ENCODE measurements at regions not wholly inside any gene's neighbourhood (a gene's known extent, or its start where the extent isn't known, plus 50 kb on each side); places are given as distances from the start of the nearest gene placed in this dataset.

DNA sequence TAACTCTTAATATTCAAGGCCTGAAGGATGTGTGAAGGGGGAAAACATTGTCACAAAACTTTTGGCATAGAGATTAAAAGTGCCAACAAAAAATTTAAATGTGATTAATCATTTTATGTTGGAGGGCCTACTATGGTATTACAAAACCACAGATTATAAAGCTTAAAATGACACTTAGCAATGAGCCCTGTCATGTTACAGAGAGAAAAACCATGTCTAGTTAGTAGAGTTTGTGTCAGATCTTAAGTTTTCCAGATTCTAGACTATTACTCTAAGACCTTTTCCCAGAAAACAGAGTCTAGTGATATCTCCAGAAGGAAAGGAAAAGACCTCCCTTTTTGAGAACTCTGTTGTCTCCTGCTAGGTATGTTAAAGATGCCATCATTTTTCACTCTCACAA, 239.1 kb upstream of the DKK2 start:
- TF ChIP-seq, protein P1, sequence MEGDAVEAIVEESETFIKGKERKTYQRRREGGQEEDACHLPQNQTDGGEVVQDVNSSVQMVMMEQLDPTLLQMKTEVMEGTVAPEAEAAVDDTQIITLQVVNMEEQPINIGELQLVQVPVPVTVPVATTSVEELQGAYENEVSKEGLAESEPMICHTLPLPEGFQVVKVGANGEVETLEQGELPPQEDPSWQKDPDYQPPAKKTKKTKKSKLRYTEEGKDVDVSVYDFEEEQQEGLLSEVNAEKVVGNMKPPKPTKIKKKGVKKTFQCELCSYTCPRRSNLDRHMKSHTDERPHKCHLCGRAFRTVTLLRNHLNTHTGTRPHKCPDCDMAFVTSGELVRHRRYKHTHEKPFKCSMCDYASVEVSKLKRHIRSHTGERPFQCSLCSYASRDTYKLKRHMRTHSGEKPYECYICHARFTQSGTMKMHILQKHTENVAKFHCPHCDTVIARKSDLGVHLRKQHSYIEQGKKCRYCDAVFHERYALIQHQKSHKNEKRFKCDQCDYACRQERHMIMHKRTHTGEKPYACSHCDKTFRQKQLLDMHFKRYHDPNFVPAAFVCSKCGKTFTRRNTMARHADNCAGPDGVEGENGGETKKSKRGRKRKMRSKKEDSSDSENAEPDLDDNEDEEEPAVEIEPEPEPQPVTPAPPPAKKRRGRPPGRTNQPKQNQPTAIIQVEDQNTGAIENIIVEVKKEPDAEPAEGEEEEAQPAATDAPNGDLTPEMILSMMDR (IDR thresholded peaks at IDR 0.05): no peak
- TF ChIP-seq POLR2A (IDR thresholded peaks at IDR 0.05): no peak

All from prostate gland (tissue), 2 donors.